WERI-Rb-1 (cell line): ENCODE measurements at regions not wholly inside any gene's neighbourhood (a gene's known extent, or its start where the extent isn't known, plus 50 kb on each side); places are given as distances from the start of the nearest gene placed in this dataset.

Experiments used
- DNase-seq: peaks from one replicate; pipeline ENCODE4 v3.0.0-alpha.2; 2020
- H3K27ac ChIP-seq: fragments of 250-450 bp; sonication (Bioruptor Pico); 2 replicates; pipeline ENCODE4 v1.5.1; 2020; ENCODE audit warnings: mild to moderate bottlenecking, moderate library complexity
- H3K27me3 ChIP-seq: fragments of 250-450 bp; sonication (Bioruptor Pico); 2 replicates; pipeline ENCODE4 v1.5.1; 2021; ENCODE audit warnings: mild to moderate bottlenecking, low read depth, moderate library complexity; ENCODE audit not compliant: insufficient read depth, severe bottlenecking
- H3K36me3 ChIP-seq: fragments of 250-450 bp; sonication (Bioruptor Pico); 2 replicates; pipeline ENCODE4 v1.5.1; 2020; ENCODE audit warnings: mild to moderate bottlenecking, moderate library complexity
- H3K4me3 ChIP-seq: 2 replicates; pipeline ENCODE4 v1.5.1; 2011; ENCODE audit warnings: low read depth, mild to moderate bottlenecking, control low read depth, low read length
- H3K9me3 ChIP-seq: fragments of 250-450 bp; sonication (Bioruptor Pico); 2 replicates; pipeline ENCODE4 v1.5.1; 2021; ENCODE audit warnings: mild to moderate bottlenecking, moderate library complexity; ENCODE audit not compliant: severe bottlenecking
- TF ChIP-seq, protein P1 (sequence below): IDR thresholded peaks from 2 replicates; pipeline ENCODE4 v1.5.1; 2011; ENCODE audit warnings: low read depth, mild to moderate bottlenecking, control low read depth, inconsistent platforms, low read length

DNA sequence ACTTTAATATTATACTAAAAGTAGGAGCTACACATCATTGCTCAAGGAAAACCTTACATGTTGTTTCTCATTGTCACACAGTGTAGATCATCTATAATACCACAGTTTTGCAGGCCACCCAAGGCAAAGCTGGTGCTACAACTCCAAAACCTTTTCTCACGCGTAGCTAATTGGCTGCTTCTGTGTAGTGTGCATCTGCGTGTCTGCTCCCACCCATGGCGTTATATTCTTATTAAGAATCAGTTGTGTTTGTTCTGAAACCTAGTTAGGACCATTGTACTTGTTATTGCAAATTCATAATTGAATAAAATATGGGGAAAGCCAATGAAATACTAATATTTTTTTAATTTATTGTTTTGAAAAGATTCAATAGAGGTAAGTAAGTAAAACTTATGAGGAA lies 83.9 kb downstream of the RBM43 start:
- no peaks in the 10 kb centered on the region for H3K36me3 ChIP-seq
- TF ChIP-seq, protein P1, sequence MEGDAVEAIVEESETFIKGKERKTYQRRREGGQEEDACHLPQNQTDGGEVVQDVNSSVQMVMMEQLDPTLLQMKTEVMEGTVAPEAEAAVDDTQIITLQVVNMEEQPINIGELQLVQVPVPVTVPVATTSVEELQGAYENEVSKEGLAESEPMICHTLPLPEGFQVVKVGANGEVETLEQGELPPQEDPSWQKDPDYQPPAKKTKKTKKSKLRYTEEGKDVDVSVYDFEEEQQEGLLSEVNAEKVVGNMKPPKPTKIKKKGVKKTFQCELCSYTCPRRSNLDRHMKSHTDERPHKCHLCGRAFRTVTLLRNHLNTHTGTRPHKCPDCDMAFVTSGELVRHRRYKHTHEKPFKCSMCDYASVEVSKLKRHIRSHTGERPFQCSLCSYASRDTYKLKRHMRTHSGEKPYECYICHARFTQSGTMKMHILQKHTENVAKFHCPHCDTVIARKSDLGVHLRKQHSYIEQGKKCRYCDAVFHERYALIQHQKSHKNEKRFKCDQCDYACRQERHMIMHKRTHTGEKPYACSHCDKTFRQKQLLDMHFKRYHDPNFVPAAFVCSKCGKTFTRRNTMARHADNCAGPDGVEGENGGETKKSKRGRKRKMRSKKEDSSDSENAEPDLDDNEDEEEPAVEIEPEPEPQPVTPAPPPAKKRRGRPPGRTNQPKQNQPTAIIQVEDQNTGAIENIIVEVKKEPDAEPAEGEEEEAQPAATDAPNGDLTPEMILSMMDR: no peak
- no peaks in the 10 kb centered on the region for H3K9me3 ChIP-seq
- DNase-seq: no peak
- H3K4me3 ChIP-seq: no peak overlapping the region
- no peaks in the 10 kb centered on the region for H3K27me3 ChIP-seq
- no peak overlapping the region for H3K27ac ChIP-seq

DNA sequence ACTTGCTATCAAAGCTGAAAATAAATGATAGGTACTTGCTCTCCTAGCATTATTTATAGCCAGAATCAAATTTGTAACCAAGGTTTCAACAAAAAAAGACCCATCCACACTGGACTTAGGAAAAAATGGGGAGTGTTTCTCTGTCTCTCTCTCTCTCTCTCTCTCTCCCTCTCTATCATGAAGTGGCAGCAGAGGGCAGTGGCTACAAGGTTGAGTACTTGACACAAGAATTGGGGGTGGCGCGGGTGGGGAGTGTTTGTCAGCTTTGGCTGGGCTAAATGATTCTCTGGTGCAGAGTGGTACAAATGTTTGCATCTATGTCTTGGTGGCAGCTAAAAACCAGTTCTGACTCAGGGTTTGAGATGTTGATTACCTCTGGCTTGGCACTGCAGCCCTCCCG lies 85.0 kb downstream of the RBM43 start:
- TF ChIP-seq, protein P1: no peak
- no peak overlapping the region for H3K4me3 ChIP-seq
- no peak for DNase-seq
- H3K27ac ChIP-seq: no peak overlapping the region
- no peaks in the 10 kb centered on the region for H3K27me3 ChIP-seq
- no peaks in the 10 kb centered on the region for H3K9me3 ChIP-seq
- H3K36me3 ChIP-seq: no peaks in the 10 kb centered on the region

DNA sequence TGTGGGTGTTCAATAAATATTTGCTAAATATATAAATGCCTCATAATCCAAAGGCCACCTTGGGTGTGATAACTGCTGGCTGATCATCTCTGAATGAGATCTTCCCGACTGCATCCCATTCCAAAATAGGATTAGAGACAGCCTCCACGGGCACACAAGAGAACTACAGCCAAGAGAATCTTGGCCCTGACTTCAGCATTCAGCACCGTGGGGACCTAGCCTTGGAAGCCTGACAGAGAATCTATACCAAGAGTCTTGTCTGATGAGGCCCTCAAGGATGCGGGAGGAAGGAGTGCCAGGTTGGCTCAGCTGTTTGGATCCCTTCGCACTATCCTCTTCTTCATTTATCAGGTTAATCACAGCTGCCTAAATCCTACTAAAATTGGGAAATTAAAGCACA lies 85.8 kb downstream of the RBM43 start:
- no peak overlapping the region for H3K27ac ChIP-seq
- no peaks in the 10 kb centered on the region for H3K36me3 ChIP-seq
- TF ChIP-seq, protein P1: no peak

DNA sequence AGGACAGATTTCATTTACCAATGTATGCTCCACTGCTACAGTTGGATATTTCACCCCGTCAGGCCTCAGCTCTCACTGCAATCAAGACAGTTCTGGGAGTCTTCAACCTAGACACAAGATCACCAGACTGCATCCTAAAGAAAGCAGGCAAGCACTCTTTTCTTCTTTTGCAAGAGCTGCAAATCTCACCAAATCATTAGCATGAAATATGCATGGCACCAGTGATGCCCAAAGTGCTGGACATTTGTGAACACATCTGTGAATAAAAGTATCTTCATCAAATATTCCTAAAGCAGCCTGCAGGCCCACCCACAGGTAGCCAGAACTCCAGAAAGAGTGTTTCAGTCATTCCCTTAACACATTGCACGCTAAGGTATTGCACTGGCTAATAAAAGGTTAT lies 87.5 kb downstream of the RBM43 start:
- TF ChIP-seq, protein P1: no peak
- Histone ChIP-seq H3K27me3 (no peaks in the 10 kb centered on the region), H3K9me3 (no peaks in the 10 kb centered on the region), H3K4me3 (no peak overlapping the region), H3K27ac (no peak overlapping the region), H3K36me3 (no peaks in the 10 kb centered on the region)
- DNase-seq: no peak

More for the DNA sequence above, 85.8 kb downstream of the RBM43 start:
- DNase-seq: no peak
- Histone ChIP-seq H3K27me3 (no peaks in the 10 kb centered on the region), H3K9me3 (no peaks in the 10 kb centered on the region), H3K4me3 (no peak overlapping the region)

GRCh38 chr2:151171186-151171585 lies 90.5 kb downstream of the RBM43 start:
- DNase-seq: no peak
- Histone ChIP-seq H3K9me3 (no peaks in the 10 kb centered on the region), H3K27me3 (no peaks in the 10 kb centered on the region), H3K27ac (no peak overlapping the region), H3K36me3 (no peaks in the 10 kb centered on the region), H3K4me3 (no peak overlapping the region)
- TF ChIP-seq, protein P1: no peak

GRCh38 chr2:151166410-151166809 lies 95.3 kb downstream of the RBM43 start:
- no peak overlapping the region for H3K4me3 ChIP-seq
- H3K36me3 ChIP-seq: no peaks in the 10 kb centered on the region
- no peaks in the 10 kb centered on the region for H3K9me3 ChIP-seq
- TF ChIP-seq, protein P1: no peak
- H3K27me3 ChIP-seq: no peaks in the 10 kb centered on the region
- H3K27ac ChIP-seq: no peak overlapping the region
- DNase-seq: no peak
